H9 (cell line): ENCODE measurements at regions not wholly inside any gene's neighbourhood (a gene's known extent, or its start where the extent isn't known, plus 50 kb on each side); places are given as distances from the start of the nearest gene placed in this dataset.

Experiments used
- DNase-seq: peaks from one replicate; pipeline ENCODE4 v3.0.0-alpha.2; 2017
- H2AFZ ChIP-seq: one replicate; pipeline ENCODE4 v1.6.1; 2013; ENCODE audit warnings: mild to moderate bottlenecking, low read length, control low read depth, moderate library complexity
- H2AK5ac ChIP-seq: 2 replicates; pipeline ENCODE4 v1.6.1; 2013; ENCODE audit warnings: low read length, control low read depth, mixed read lengths; ENCODE audit not compliant: insufficient read length
- H2BK120ac ChIP-seq: one replicate; pipeline ENCODE4 v1.6.1; 2013; ENCODE audit warnings: low read depth, mild to moderate bottlenecking, low read length, control low read depth, inconsistent platforms; ENCODE audit not compliant: poor library complexity, severe bottlenecking
- H2BK12ac ChIP-seq: 2 replicates; pipeline ENCODE4 v1.6.1; 2013; ENCODE audit warnings: low read length, control low read depth, mixed read lengths, low read depth; ENCODE audit not compliant: insufficient read length
- H2BK15ac ChIP-seq: 2 replicates; pipeline ENCODE4 v1.6.1; 2013; ENCODE audit warnings: low read depth, low read length, control low read depth
- H2BK20ac ChIP-seq: one replicate; pipeline ENCODE4 v1.6.1; 2013; ENCODE audit warnings: low read depth, mild to moderate bottlenecking, low read length, control low read depth, inconsistent platforms; ENCODE audit not compliant: poor library complexity, severe bottlenecking
- H2BK5ac ChIP-seq: 2 replicates; pipeline ENCODE4 v1.6.1; 2013; ENCODE audit warnings: low read length, control low read depth, mixed read lengths; ENCODE audit not compliant: insufficient read length
- H3K14ac ChIP-seq: 2 replicates; pipeline ENCODE4 v1.6.1; 2013; ENCODE audit warnings: low read length, control low read depth; ENCODE audit not compliant: insufficient read depth
- H3K18ac ChIP-seq: 2 replicates; pipeline ENCODE4 v1.6.1; 2013; ENCODE audit warnings: low read depth, mild to moderate bottlenecking, mixed read lengths, low read length, control low read depth; ENCODE audit not compliant: insufficient read length
- H3K23ac ChIP-seq: 2 replicates; pipeline ENCODE4 v1.6.1; 2013; ENCODE audit warnings: low read length, control low read depth, mixed read lengths, low read depth; ENCODE audit not compliant: insufficient read length
- H3K23me2 ChIP-seq: 2 replicates; pipeline ENCODE4 v1.6.1; 2013; ENCODE audit warnings: low read depth, mild to moderate bottlenecking, mixed read lengths, low read length, control low read depth; ENCODE audit not compliant: insufficient read length, poor library complexity, severe bottlenecking
- H3K27ac ChIP-seq: 2 replicates; pipeline ENCODE4 v1.5.1; 2013; ENCODE audit warnings: low read length, control low read depth, mixed read lengths, low read depth; ENCODE audit not compliant: insufficient read length
- H3K27me3 ChIP-seq: 2 replicates; pipeline ENCODE4 v1.6.1; 2013; ENCODE audit warnings: low read length, control low read depth, inconsistent platforms; ENCODE audit not compliant: insufficient read depth
- H3K4ac ChIP-seq: 2 replicates; pipeline ENCODE4 v1.6.1; 2013; ENCODE audit warnings: low read depth, mild to moderate bottlenecking, control low read depth, inconsistent platforms, low read length, moderate library complexity
- H3K4me1 ChIP-seq: 2 replicates; pipeline ENCODE4 v1.6.1; 2013; ENCODE audit warnings: low read length, control low read depth, inconsistent platforms; ENCODE audit not compliant: insufficient read depth
- H3K4me2 ChIP-seq: 2 replicates; pipeline ENCODE4 v1.6.1; 2013; ENCODE audit warnings: low read length, control low read depth, mixed read lengths; ENCODE audit not compliant: insufficient read length, insufficient read depth
- H3K56ac ChIP-seq: 2 replicates; pipeline ENCODE4 v1.6.1; 2013; ENCODE audit warnings: low read depth, mild to moderate bottlenecking, mixed read lengths, low read length, control low read depth; ENCODE audit not compliant: insufficient read length
- H3K79me1 ChIP-seq: 2 replicates; pipeline ENCODE4 v1.6.1; 2013; ENCODE audit warnings: low read depth, mild to moderate bottlenecking, moderate library complexity, low read length, control low read depth, inconsistent platforms; ENCODE audit not compliant: insufficient read depth, poor library complexity, severe bottlenecking
- H3K79me2 ChIP-seq: 2 replicates; pipeline ENCODE4 v1.6.1; 2013; ENCODE audit warnings: low read length, control low read depth, inconsistent platforms; ENCODE audit not compliant: insufficient read depth
- H3K9ac ChIP-seq: 2 replicates; pipeline ENCODE4 v1.6.1; 2013; ENCODE audit warnings: low read length, control low read depth, mixed read lengths; ENCODE audit not compliant: insufficient read length; ENCODE audit errors: extremely low read depth
- H3K9me3 ChIP-seq: one replicate; pipeline ENCODE4 v1.6.1; 2013; ENCODE audit warnings: low read depth, low read length, inconsistent platforms; ENCODE audit not compliant: control insufficient read depth
- H3T11ph ChIP-seq: one replicate; pipeline ENCODE4 v1.6.1; 2013; ENCODE audit warnings: mild to moderate bottlenecking, low read length, control low read depth, inconsistent platforms
- H4K20me1 ChIP-seq: one replicate; pipeline ENCODE4 v1.6.1; 2013; ENCODE audit not compliant: control insufficient read depth, insufficient read length, insufficient read depth
- H4K5ac ChIP-seq: 2 replicates; pipeline ENCODE4 v1.6.1; 2013; ENCODE audit warnings: low read depth, mild to moderate bottlenecking, mixed read lengths, low read length, control low read depth; ENCODE audit not compliant: insufficient read length
- H4K8ac ChIP-seq: replicated peaks from 2 replicates; pipeline ENCODE4 v1.6.1; 2013; ENCODE audit warnings: low read length, control low read depth, mixed read lengths, low read depth; ENCODE audit not compliant: insufficient read length
- H4K91ac ChIP-seq: 2 replicates; pipeline ENCODE4 v1.6.1; 2013; ENCODE audit warnings: low read depth, mild to moderate bottlenecking, moderate library complexity, mixed read lengths, low read length, control low read depth; ENCODE audit not compliant: insufficient read length
- H3K27ac Mint-ChIP-seq, 3 experiments: 2 replicates in 2 of 3; 3 replicates in 1 of 3; pipeline ENCODE4 v1.8.0; 2020 to 2021; ENCODE audit warnings: mixed read lengths in 3 of 3, mild to moderate bottlenecking in 1 of 3, moderate library complexity in 1 of 3
- H3K27me3 Mint-ChIP-seq: 2 replicates; pipeline ENCODE4 v1.8.0; 2021; ENCODE audit warnings: low read depth, mild to moderate bottlenecking, moderate library complexity, mixed read lengths
- H3K36me3 Mint-ChIP-seq, 3 experiments: 2 replicates in 2 of 3; 3 replicates in 1 of 3; pipeline ENCODE4 v1.8.0; 2020 to 2021; ENCODE audit warnings: low read depth in 3 of 3, mixed read lengths in 3 of 3; ENCODE audit not compliant: insufficient read depth in 1 of 3
- H3K4me1 Mint-ChIP-seq, 2 experiments: 2 replicates each; pipeline ENCODE4 v1.8.0; 2020; ENCODE audit warnings: mixed read lengths in 2 of 2
- H3K4me3 Mint-ChIP-seq, 2 experiments: 2 replicates in 1 of 2; 3 replicates in 1 of 2; pipeline ENCODE4 v1.8.0; 2020 to 2021; ENCODE audit warnings: mild to moderate bottlenecking in 2 of 2, mixed read lengths in 2 of 2, moderate library complexity in 1 of 2
- H3K9me3 Mint-ChIP-seq, 2 experiments: 2 replicates in 1 of 2; 3 replicates in 1 of 2; pipeline ENCODE4 v1.8.0; 2020; ENCODE audit warnings: mild to moderate bottlenecking in 2 of 2, mixed read lengths in 2 of 2, moderate library complexity in 1 of 2
- CTCF ChIP-seq: fragments of 200-600 bp; sonication (generic); conservative IDR thresholded peaks from 3 replicates; pipeline ENCODE4 v1.8.0; 2021; ENCODE audit warnings: antibody characterized with exemption, mild to moderate bottlenecking
- WGBS: extraction: QIAGEN DNeasy Blood & Tissue Kit; methylation state at CpG from one replicate; pipeline ENCODE4 v1.1.7; 2013; ENCODE audit warnings: missing lambda C conversion rate, low lambda C conversion rate, mixed read lengths; ENCODE audit not compliant: insufficient read length; ENCODE audit errors: extremely low coverage; 5-methylcytosine and 5-hydroxymethylcytosine counted together

DNA sequence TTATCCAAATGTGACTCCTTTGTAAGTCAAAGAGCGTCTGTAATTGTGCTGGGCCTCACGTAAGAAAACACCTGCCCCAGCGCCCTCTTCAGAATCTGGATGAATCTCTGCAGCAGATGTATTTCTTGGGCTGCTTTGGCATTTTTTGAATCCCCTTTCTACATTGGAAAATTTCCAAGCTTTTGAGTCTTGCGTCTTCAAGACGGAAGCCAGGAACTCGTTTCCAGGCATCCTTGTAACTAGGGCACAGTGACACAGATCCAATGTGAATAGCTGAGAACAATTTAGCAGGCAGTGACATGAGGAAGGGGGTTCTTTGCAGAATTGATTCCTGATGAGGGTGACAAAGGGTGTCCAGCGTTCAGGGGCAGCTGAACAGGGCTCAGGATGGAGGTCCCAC lies 862.3 kb downstream of the TYW1 start:
- H3K9ac ChIP-seq, result no peak overlapping the region
- H2AFZ ChIP-seq, result no peak overlapping the region
- H4K20me1 ChIP-seq, result no peaks in the 10 kb centered on the region
- H4K8ac ChIP-seq, result no peak overlapping the region
- no peaks in the 10 kb centered on the region for H3K9me3 ChIP-seq
- Mint-ChIP-seq H3K4me3 (no peak overlapping the region), H3K9me3 (peaks cover 15 to 20% of the 10 kb centered on the region in 2 experiments), H3K27ac (no peak overlapping the region), H3K36me3 (peaks cover 7 to 12% (median 11%) of the 10 kb centered on the region in 3 experiments), H3K4me1 (peaks cover 4 to 6% of the 10 kb centered on the region in 2 experiments), H3K27me3 (no peaks in the 10 kb centered on the region; the same call in 1 of the 2 replicates)
- TF ChIP-seq CTCF, result no peak
- no peaks in the 10 kb centered on the region for H3K27me3 ChIP-seq
- H3K4me1 ChIP-seq, result no peaks in the 10 kb centered on the region
- no peak overlapping the region for H4K5ac ChIP-seq
- no peak overlapping the region for H2AK5ac ChIP-seq
- no peak overlapping the region for H3T11ph ChIP-seq
- no peaks in the 10 kb centered on the region for H3K79me1 ChIP-seq
- no peak overlapping the region for H2BK12ac ChIP-seq
- no peak overlapping the region for H2BK5ac ChIP-seq
- no peak overlapping the region for H3K4ac ChIP-seq
- no peak overlapping the region for H3K18ac ChIP-seq
- H3K56ac ChIP-seq, result no peak overlapping the region
- no peak for DNase-seq
- H3K23ac ChIP-seq, result no peak overlapping the region
- H3K27ac ChIP-seq, result no peak overlapping the region
- H2BK15ac ChIP-seq, result no peak overlapping the region
- no peak overlapping the region for H3K4me2 ChIP-seq
- H4K91ac ChIP-seq, result no peak overlapping the region
- no CpG with 5 or more reads among the region's 7 CpGs for WGBS
- no peak overlapping the region for H2BK20ac ChIP-seq
- H3K23me2 ChIP-seq, result no peaks in the 10 kb centered on the region
- H2BK120ac ChIP-seq, result no peak overlapping the region
- no peaks in the 10 kb centered on the region for H3K79me2 ChIP-seq
- H3K14ac ChIP-seq, result no peak overlapping the region
